ENCODE measurements at regions not wholly inside any gene's neighbourhood (a gene's known extent, or its start where the extent isn't known, plus 50 kb on each side); places are given as distances from the start of the nearest gene placed in this dataset.

DNA sequence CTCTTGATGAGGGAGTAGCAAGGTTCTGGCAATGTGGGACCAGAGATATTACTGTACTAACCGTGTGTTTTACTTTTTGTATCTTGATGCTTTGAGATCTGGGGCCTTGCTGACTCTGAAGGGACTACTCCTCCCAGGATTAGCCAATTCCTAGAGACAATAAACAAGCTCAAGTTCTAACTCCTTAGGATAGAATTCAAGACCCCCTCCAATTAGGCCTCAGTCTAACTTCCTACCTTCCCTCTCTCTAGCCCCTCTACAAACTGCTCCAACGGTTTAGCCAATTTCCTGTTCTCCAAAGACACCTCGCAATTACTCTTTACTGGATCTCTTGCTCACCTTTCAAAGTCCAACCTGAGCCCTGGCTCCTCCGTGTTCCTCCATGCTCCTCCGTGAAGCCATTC, 158.7 kb upstream of the JARID2 start:
- TF ChIP-seq REST (IDR thresholded peaks at IDR 0.05; ENCODE audit: insufficient read depth in 1 of 2, low read depth in 2 of 2, low read length in 2 of 2): no peak
- no peak for TF ChIP-seq POLR2AphosphoS5 (IDR thresholded peaks at IDR 0.05; ENCODE audit: low read depth, low read length)
- no peak for TF ChIP-seq SIN3A (IDR thresholded peaks at IDR 0.05; ENCODE audit: borderline replicate concordance, insufficient read depth, low read length)
- no peak for TF ChIP-seq TAF1 (IDR thresholded peaks at IDR 0.05; ENCODE audit: borderline replicate concordance, insufficient read depth, low read length)
- TF ChIP-seq FOXP2 (optimal IDR thresholded peaks at IDR 0.05; ENCODE audit: borderline replicate concordance, extremely low read depth, extremely low read length, insufficient read depth): no peak

DNA sequence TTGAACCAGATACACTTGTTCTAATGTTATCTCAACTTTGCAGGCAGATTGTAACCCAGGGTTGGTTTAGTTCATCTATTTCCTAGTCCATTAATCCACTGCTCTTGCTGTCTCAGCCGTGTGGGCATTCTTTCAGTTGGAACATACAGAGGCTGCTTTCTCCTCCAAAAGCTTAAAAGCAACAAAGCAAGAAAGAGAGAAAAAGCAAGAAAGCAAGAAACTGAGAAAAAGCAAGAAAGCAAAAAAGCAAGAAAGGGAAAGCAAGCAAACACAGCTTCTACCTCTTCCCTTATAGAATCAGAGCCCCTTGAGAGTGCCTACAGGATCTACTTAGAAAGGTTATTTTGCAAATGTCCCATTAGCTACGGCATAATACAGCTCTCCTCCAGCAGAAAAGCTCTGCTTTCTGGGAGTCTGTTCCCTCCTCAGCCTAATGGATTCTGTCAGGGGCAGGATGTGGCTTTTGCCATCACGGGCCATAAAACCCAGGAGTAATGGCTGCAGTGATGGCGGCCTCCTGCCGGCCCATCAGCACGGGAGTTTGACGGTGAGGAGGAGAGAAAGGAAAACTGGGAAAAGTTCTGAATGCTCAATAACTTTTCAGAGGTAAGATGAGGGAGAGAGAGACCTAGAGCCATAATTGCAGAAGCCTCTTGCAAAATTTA, 156.8 kb upstream of the JARID2 start:
- TF ChIP-seq TAF1 (IDR thresholded peaks at IDR 0.05; ENCODE audit: borderline replicate concordance, insufficient read depth, low read length) (no peak), FOXP2 (optimal IDR thresholded peaks at IDR 0.05; ENCODE audit: borderline replicate concordance, extremely low read depth, extremely low read length, insufficient read depth) (no peak), POLR2AphosphoS5 (IDR thresholded peaks at IDR 0.05; ENCODE audit: low read depth, low read length) (no peak), SIN3A (IDR thresholded peaks at IDR 0.05; ENCODE audit: borderline replicate concordance, insufficient read depth, low read length) (no peak), REST (IDR thresholded peaks at IDR 0.05; ENCODE audit: insufficient read depth in 1 of 2, low read depth in 2 of 2, low read length in 2 of 2) (no peak)

- no peak for TF ChIP-seq TAF1 (IDR thresholded peaks at IDR 0.05; ENCODE audit: borderline replicate concordance, insufficient read depth, low read length)
- no peak for TF ChIP-seq SIN3A (IDR thresholded peaks at IDR 0.05; ENCODE audit: borderline replicate concordance, insufficient read depth, low read length)
- no peak for TF ChIP-seq REST (IDR thresholded peaks at IDR 0.05; ENCODE audit: insufficient read depth in 1 of 2, low read depth in 2 of 2, low read length in 2 of 2)
- no peak for TF ChIP-seq POLR2AphosphoS5 (IDR thresholded peaks at IDR 0.05; ENCODE audit: low read depth, low read length)
- no peak for TF ChIP-seq FOXP2 (optimal IDR thresholded peaks at IDR 0.05; ENCODE audit: borderline replicate concordance, extremely low read depth, extremely low read length, insufficient read depth)
These were observed 156.2 kb upstream of the JARID2 start for GRCh38 chr6:15089569-15090144.

- no peak for TF ChIP-seq FOXP2 (optimal IDR thresholded peaks at IDR 0.05; ENCODE audit: borderline replicate concordance, extremely low read depth, extremely low read length, insufficient read depth)
- TF ChIP-seq REST (IDR thresholded peaks at IDR 0.05; ENCODE audit: insufficient read depth in 1 of 2, low read depth in 2 of 2, low read length in 2 of 2): no peak
- TF ChIP-seq TAF1 (IDR thresholded peaks at IDR 0.05; ENCODE audit: borderline replicate concordance, insufficient read depth, low read length): no peak
- no peak for TF ChIP-seq SIN3A (IDR thresholded peaks at IDR 0.05; ENCODE audit: borderline replicate concordance, insufficient read depth, low read length)
These were observed 155.7 kb upstream of the JARID2 start for GRCh38 chr6:15090145-15090579.
